Subcutaneous abdominal adipose tissue (tissue), 5 donors: ENCODE measurements at regions not wholly inside any gene's neighbourhood (a gene's known extent, or its start where the extent isn't known, plus 50 kb on each side); places are given as distances from the start of the nearest gene placed in this dataset.
A peak's percentile ranks its signal among the peaks of the same experiment; 100 is the strongest.
"Not testable (repeated sequence)": the region's sequence is repeated elsewhere in the genome, so short reads cannot be mapped to it uniquely, and the experiment has no call there.

Experiments
- H3K27ac ChIP-seq: one replicate; pipeline ENCODE4 v1.7.0; 2013; ENCODE audit warnings: low read depth, mild to moderate bottlenecking, inconsistent platforms, low read length, moderate library complexity
- H3K27me3 ChIP-seq, 5 donors: one replicate each; pipeline ENCODE4 v1.7.0; 2013; ENCODE audit warnings: low read length in 5 of 5, inconsistent platforms in 1 of 5; ENCODE audit not compliant: control insufficient read depth in 5 of 5, insufficient read depth in 4 of 5
- H3K36me3 ChIP-seq, 5 donors: one replicate each; pipeline ENCODE4 v1.7.0; 2013; ENCODE audit warnings: low read length in 5 of 5; ENCODE audit not compliant: control insufficient read depth in 5 of 5, insufficient read depth in 5 of 5
- H3K4me1 ChIP-seq, 5 donors: one replicate each; pipeline ENCODE4 v1.7.0; 2013; ENCODE audit warnings: low read length in 5 of 5, mild to moderate bottlenecking in 3 of 5, moderate library complexity in 1 of 5; ENCODE audit not compliant: control insufficient read depth in 5 of 5, insufficient read depth in 5 of 5
- H3K4me3 ChIP-seq, 5 donors: one replicate each; pipeline ENCODE4 v1.7.0; 2013; ENCODE audit warnings: low read length in 5 of 5, low read depth in 1 of 5
- H3K9ac ChIP-seq, 5 donors: one replicate each; pipeline ENCODE4 v1.7.0; 2013; ENCODE audit warnings: low read length in 5 of 5, mild to moderate bottlenecking in 4 of 5, moderate library complexity in 3 of 5
- H3K9me3 ChIP-seq, 5 donors: one replicate each; pipeline ENCODE4 v1.7.0; 2013; ENCODE audit warnings: low read length in 5 of 5; ENCODE audit not compliant: control insufficient read depth in 5 of 5
- donor health status: healthy.
- donor health status: healthy.
- donor health status: healthy.
- donor health status: healthy.
- donor health status: healthy.

DNA sequence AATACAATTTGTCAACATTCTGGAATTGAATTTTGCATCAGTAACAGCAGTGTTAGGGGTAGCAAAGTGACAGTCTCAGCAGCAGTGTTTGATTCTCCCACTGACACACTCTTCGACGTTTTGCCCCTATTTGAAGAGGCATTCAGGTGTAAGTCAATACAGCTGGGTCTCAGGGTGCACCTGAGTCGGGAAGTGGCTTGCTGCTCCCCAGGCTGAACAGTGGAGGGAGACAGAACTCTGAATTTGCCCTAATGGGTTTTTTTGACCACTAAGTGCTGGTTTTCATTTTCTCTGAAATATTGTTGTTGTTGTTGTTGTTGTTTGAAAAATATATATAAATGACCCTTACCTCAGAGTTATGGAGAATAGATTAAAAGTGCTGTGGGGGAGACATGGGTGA lies 223.2 kb downstream of the TLR4 start:
- H3K4me1 ChIP-seq: peaks cover 0 to 25% (median 11%) of the 10 kb centered on the region in 5 donors
- H3K36me3 ChIP-seq: no peaks in the 10 kb centered on the region
- no peak overlapping the region for H3K4me3 ChIP-seq
- H3K27ac ChIP-seq: peak overlapping the region; percentile 56
- no peaks in the 10 kb centered on the region for H3K27me3 ChIP-seq
- no peak overlapping the region for H3K9ac ChIP-seq
- no peaks in the 10 kb centered on the region for H3K9me3 ChIP-seq

DNA sequence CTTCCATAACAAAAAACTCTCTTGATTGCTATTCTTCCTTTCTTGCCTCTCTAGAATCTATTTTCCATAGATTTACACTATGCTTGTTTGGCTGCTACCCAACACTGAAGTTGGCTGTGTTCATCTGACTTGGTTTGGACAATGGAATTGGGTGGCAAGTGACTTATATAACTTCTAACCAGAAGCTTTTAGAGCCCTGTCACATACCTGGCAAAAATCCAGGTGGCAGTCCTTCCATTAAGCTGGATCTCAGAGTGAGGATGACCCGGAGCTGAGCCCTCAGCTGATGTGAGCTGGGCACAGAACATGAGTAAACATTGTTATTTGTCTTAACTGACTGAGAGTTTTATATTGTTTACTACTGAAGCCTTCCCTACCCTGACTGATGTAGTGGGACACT lies 225.7 kb downstream of the TLR4 start:
- Histone ChIP-seq H3K4me3 (no peak overlapping the region), H3K27me3 (no peaks in the 10 kb centered on the region), H3K9me3 (peaks cover 0 to 3% (median 0%) of the 10 kb centered on the region in 5 donors), H3K4me1 (peaks cover 0 to 23% (median 11%) of the 10 kb centered on the region in 5 donors), H3K9ac (no peak overlapping the region), H3K36me3 (no peaks in the 10 kb centered on the region), H3K27ac (peak overlapping the region; percentile 54)

DNA sequence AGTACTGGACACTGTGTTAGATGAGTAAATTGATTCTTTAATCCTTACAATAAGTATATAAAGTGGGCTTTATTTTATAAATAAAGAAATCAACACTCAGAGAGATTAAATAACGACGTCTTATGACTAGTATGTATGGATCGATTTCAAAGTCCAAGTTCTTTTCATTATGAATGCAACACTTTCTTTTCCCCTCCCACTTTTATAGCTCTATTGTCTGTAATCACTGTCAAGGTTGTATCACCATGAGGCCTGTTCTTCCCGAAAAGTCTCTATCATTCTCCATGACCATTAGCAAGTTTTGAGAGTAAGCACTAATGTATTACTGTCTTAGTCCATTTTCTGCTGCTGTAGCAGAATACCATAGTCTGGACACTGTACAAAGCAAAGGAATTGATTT lies 228.4 kb downstream of the TLR4 start:
- H3K9ac ChIP-seq: no peak overlapping the region
- H3K9me3 ChIP-seq: peaks cover 0 to 3% (median 0%) of the 10 kb centered on the region in 5 donors
- peaks cover 0 to 20% (median 11%) of the 10 kb centered on the region in 5 donors for H3K4me1 ChIP-seq
- no peaks in the 10 kb centered on the region for H3K27me3 ChIP-seq
- no peak overlapping the region for H3K4me3 ChIP-seq
- no peak overlapping the region for H3K27ac ChIP-seq
- H3K36me3 ChIP-seq: no peaks in the 10 kb centered on the region

DNA sequence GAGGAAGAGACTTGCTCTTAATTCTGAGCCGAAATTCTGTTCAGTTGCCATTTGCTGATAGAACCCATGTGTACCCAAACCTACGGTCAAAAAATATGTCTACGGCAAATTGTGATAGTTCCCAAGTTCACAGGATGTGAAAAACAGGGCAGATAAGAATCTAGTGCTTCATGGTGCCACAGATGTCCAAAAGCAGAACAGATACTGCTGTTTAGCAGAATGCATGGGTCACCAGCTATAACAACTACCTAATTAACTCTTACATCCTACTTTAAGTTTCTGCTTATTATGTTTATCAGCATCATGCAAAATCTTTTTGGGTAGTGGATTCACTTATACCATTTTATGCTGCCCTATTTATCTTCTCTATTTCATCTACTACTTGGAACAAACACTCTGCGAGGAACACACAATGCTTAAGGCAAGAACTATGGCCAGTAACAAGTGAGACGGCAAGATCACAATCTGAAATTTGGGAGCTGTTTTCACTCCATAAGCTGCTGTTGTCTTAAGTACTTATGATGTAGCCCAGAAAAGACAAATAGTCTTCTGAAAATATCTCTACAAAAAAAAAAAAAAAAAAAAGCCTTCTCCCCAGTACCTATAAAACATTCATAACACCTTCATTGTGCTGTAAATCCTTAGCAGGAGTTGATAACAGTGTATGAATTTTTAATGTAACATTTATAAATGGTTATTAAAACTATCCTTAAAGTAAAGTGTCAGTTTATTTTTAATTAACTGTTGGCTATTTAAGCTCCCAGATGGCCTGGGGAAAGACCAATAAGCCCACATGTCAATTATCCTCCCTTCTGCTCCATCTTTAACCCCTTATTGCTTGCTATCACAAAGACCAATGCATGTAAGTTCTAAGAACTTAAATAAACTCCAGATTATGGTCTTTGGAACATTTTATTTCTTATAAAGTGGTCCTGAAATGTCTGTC lies 232.3 kb downstream of the TLR4 start:
- Histone ChIP-seq H3K9ac (no peak overlapping the region), H3K4me1 (peaks cover 0 to 4% (median 3%) of the 10 kb centered on the region in 5 donors), H3K4me3 (no peak overlapping the region), H3K27me3 (no peaks in the 10 kb centered on the region), H3K27ac (no peak overlapping the region), H3K9me3 (peaks cover 0 to 3% (median 0%) of the 10 kb centered on the region in 5 donors), H3K36me3 (no peaks in the 10 kb centered on the region)

DNA sequence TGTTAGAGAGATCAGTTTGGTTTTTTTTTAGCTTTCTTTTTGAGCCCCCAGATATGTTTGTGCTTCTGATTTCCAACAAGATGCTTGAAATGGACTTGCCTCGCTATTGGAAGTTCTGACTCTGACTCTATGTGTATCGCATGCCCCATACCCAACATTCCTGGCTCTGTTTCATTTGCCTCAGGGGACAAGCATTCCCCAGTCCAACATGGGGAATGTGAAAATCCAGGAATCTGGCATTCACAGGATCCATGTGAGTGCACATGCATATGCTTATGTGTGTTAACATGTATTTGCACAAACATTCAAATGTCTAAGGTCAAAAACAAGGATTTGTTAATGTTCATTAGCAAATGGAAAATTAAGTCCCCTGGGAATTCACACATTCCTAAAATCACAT lies 233.9 kb downstream of the TLR4 start:
- no peak overlapping the region for H3K4me3 ChIP-seq
- H3K27ac ChIP-seq: no peak overlapping the region
- H3K4me1 ChIP-seq: peaks cover 0 to 4% (median 3%) of the 10 kb centered on the region in 5 donors
- no peak overlapping the region for H3K9ac ChIP-seq
- no peaks in the 10 kb centered on the region for H3K36me3 ChIP-seq
- H3K9me3 ChIP-seq: no peaks in the 10 kb centered on the region
- H3K27me3 ChIP-seq: no peaks in the 10 kb centered on the region

DNA sequence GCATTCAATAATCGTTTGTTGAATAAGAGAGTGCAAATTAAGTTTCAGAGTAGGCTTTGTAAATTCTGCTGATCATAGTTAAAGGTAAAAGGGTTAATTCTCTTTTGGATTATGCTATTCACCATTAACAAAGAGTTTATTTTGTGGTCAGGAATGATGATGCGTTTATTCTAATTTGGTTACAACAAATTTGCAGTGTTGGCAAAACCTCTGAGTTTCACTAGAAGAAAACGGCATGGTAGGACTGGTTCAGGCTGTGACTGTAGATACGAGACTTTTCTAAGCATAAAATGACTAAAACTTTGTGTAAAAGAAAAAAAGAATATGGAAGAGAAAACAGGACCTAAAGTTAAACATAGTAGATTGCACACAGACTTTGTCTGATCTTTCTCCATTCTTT lies 234.7 kb downstream of the TLR4 start:
- no peak overlapping the region for H3K4me3 ChIP-seq
- H3K9me3 ChIP-seq: no peaks in the 10 kb centered on the region
- H3K27me3 ChIP-seq: no peaks in the 10 kb centered on the region
- peaks cover 0 to 4% (median 3%) of the 10 kb centered on the region in 5 donors for H3K4me1 ChIP-seq
- H3K9ac ChIP-seq: no peak overlapping the region
- H3K27ac ChIP-seq: no peak overlapping the region
- no peaks in the 10 kb centered on the region for H3K36me3 ChIP-seq

DNA sequence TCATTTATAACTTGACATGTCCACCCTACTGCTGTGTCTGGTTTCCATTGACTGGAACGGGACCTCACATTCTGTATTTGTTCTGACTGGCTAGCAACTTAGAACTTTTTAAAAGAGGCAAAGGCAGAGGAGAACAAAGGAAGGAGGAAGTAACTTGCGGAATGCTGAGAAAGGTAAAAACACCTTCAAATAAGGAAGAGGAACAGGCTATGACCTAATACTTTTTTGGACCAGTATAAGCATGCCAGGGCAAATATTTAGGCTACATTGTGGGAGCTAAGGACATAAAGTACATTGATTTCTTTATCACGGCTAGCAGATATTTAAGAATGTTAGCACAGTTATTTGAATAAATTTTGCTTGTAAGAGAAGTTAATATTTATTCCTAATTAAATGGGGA lies 240.5 kb downstream of the TLR4 start:
- H3K4me3 ChIP-seq, H3K27ac ChIP-seq, H3K36me3 ChIP-seq, H3K9ac ChIP-seq, H3K9me3 ChIP-seq, H3K4me1 ChIP-seq, H3K27me3 ChIP-seq: not testable (repeated sequence)

DNA sequence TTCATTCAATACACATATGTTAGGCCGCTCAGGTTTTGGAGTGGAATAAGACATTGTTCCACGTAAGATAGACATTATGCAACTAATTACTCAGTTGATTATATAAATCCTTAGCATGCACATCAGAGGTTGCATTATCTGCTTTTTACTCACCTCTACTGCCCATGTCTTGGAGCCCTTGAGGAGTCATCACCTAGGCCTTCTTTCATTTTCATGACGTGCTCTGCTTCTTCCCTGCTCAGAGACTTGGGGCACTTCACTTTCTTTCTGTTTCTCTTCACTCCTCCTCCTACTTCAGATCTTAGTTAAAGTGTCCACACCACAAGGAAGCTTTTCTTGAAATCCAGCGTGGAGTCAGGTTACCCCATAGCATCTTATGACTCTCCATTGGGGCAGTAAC lies 241.1 kb downstream of the TLR4 start:
- Histone ChIP-seq H3K4me3 (no peak overlapping the region), H3K9me3 (no peaks in the 10 kb centered on the region), H3K27me3 (no peaks in the 10 kb centered on the region), H3K9ac (no peak overlapping the region), H3K27ac (no peak overlapping the region), H3K4me1 (no peaks in the 10 kb centered on the region), H3K36me3 (no peaks in the 10 kb centered on the region)

DNA sequence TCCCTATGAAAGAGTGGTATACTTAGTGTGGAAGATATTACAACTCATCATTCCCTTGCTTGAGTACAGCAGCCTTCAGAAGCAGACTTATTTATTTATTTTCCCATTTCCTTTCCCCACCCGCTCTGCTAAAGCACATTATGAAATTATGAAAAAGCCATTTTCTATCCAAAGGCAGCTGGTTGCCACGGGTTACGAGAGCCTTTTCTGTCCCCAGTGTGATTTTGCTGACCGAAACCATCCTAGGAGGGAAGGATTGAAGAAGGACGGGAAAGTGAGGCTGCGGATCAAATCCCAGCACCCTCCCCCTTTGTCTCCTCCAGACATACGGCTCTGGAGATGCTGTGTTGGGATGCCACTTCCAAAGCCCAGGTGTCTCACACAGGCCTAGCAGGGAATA lies 246.9 kb downstream of the TLR4 start:
- no peaks in the 10 kb centered on the region for H3K9me3 ChIP-seq
- H3K4me3 ChIP-seq: no peak overlapping the region
- no peaks in the 10 kb centered on the region for H3K36me3 ChIP-seq
- H3K27me3 ChIP-seq: no peaks in the 10 kb centered on the region
- no peak overlapping the region for H3K9ac ChIP-seq
- H3K4me1 ChIP-seq: peaks cover 0 to 30% (median 4%) of the 10 kb centered on the region in 5 donors
- H3K27ac ChIP-seq: no peak overlapping the region

DNA sequence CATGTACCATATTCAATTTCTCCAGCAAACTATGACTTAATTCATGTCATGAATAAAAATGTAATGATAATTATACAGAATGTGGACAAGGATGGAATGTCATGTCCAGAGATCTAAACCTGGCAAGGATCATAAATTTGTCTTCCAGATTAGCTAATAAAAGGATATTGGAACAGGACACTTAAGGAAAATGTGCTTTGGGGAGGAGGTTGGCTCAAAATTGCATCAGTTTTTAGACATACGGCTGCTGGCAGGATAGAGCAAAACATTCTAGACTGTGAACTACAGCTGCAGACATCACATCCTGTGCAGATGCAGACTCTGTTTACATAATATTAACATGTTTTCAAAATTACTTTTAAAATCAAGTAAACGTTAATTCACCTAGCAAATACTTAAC lies 248.4 kb downstream of the TLR4 start:
- H3K9ac ChIP-seq: no peak overlapping the region
- H3K9me3 ChIP-seq: no peaks in the 10 kb centered on the region
- no peaks in the 10 kb centered on the region for H3K36me3 ChIP-seq
- peaks cover 0 to 36% (median 9%) of the 10 kb centered on the region in 5 donors for H3K4me1 ChIP-seq
- H3K27ac ChIP-seq: no peak overlapping the region
- H3K27me3 ChIP-seq: no peaks in the 10 kb centered on the region
- no peak overlapping the region for H3K4me3 ChIP-seq
